ENCODE measurements at regions not wholly inside any gene's neighbourhood (a gene's known extent, or its start where the extent isn't known, plus 50 kb on each side); places are given as distances from the start of the nearest gene placed in this dataset.

GRCh38 chr2:151052850-151053660 lies 208.6 kb downstream of the RBM43 start:
- no peak overlapping the region for H3K4me2 ChIP-seq (ENCODE audit: low read length)
- intact Hi-C loops (cut with micrococcal nuclease) = loop anchor here (5.0 kb wide), 1 partner anchor 1256 kb away; no protein-coding TSS in a partner anchor
- TF ChIP-seq ELF1 (IDR thresholded peaks at IDR 0.05; ENCODE audit: borderline replicate concordance, low read depth) (no peak), FOSL1 (IDR thresholded peaks at IDR 0.05; ENCODE audit: low read depth) (no peak), EGR1 (IDR thresholded peaks at IDR 0.05; ENCODE audit: low read depth) (no peak), ZNF274 (IDR thresholded peaks at IDR 0.05; ENCODE audit: low read depth, low read length) (no peak)

GRCh38 chr2:151051574-151052220 lies 210.0 kb downstream of the RBM43 start:
- Histone ChIP-seq H3K4me2 (ENCODE audit: low read length) (peak overlapping the region; percentile 31), H3K9me3 (ENCODE audit: control insufficient read depth in 1 of 2, insufficient read depth in 1 of 2, low read depth in 1 of 2, low read length in 2 of 2) (no peaks in the 10 kb centered on the region), H3K27me3 (ENCODE audit: insufficient read depth, low read length) (no peaks in the 10 kb centered on the region), H3K9me2 (ENCODE audit: insufficient read depth) (no peaks in the 10 kb centered on the region), H3K4me3 (replicated peaks in 1 of 2; ENCODE audit: low read depth in 1 of 2, low read length in 2 of 2) (no peak overlapping the region), H3K4me1 (ENCODE audit: control insufficient read depth in 1 of 2, insufficient read depth in 2 of 2, low read length in 2 of 2) (no peaks in the 10 kb centered on the region), H4K20me1 (ENCODE audit: insufficient read depth) (no peaks in the 10 kb centered on the region), H3K27ac (ENCODE audit: low read depth, low read length) (no peak overlapping the region), H3K79me2 (ENCODE audit: insufficient read depth, low read length) (no peaks in the 10 kb centered on the region), H2AFZ (ENCODE audit: low read depth, low read length, poor library complexity, severe bottlenecking) (peak overlapping the region; percentile 56), H3K9ac (ENCODE audit: low read length) (no peak overlapping the region), H3K36me3 (ENCODE audit: control insufficient read depth in 1 of 2, insufficient read depth in 2 of 2, low read length in 2 of 2) (no peaks in the 10 kb centered on the region)
- RAD21 ChIA-PET (ENCODE audit: low non-redundant PET in 1 of 2, low total read pairs in 2 of 2, uncharacterized antibody in 2 of 2, unreplicated experiment in 2 of 2) = interaction anchor here in 1 of 2 experiments (0.6 kb wide), 1 partner anchor 272 kb away, joined by 3 read pairs; no protein-coding TSS in a partner anchor
- DNase-seq (ENCODE audit: low read depth, low spot score) (peak; percentile 41), ATAC-seq (peak; percentile 84)
- intact Hi-C loops (cut with micrococcal nuclease) = loop anchor here (1.0 to 5.0 kb wide), 3 partner anchors 441 to 1453 kb away; no protein-coding TSS in a partner anchor
- BruUV-seq (replicated peaks) = no TSS peak
- peak; percentile 71 for TF ChIP-seq RAD21 (IDR thresholded peaks at IDR 0.05; ENCODE audit: low read depth)
- no peak for TF ChIP-seq CBX3 (IDR thresholded peaks at IDR 0.05; ENCODE audit: low read depth)
- TF ChIP-seq EGR1 (IDR thresholded peaks at IDR 0.05; ENCODE audit: low read depth) = no peak
- peak; percentile 44 to 90 (median 81); a peak in 5 of 6 replicates for TF ChIP-seq CTCF (IDR thresholded peaks at IDR 0.05 in 2 of 3, conservative IDR thresholded peaks at IDR 0.05 in 1 of 3; ENCODE audit: borderline replicate concordance in 1 of 3, insufficient read depth in 1 of 3, low read depth in 2 of 3, low read length in 2 of 3)
- TF ChIP-seq FOSL1 (IDR thresholded peaks at IDR 0.05; ENCODE audit: low read depth) = no peak
- TF ChIP-seq MAX (IDR thresholded peaks at IDR 0.05) = no peak
- CTCF ChIA-PET = interaction anchor here (0.5 to 3.0 kb wide), 16 partner anchors 11 to 1465 kb away, joined by 3 to 13 read pairs (median 4); no protein-coding TSS in a partner anchor
- POLR2A ChIA-PET = no interaction called here

More at GRCh38 chr2:151052850-151053660, 208.6 kb downstream of the RBM43 start:
- Histone ChIP-seq H3K4me3 (replicated peaks in 1 of 2; ENCODE audit: low read depth in 1 of 2, low read length in 2 of 2) (no peak overlapping the region), H3K27me3 (ENCODE audit: insufficient read depth, low read length) (no peaks in the 10 kb centered on the region), H3K9ac (ENCODE audit: low read length) (no peak overlapping the region), H3K9me2 (ENCODE audit: insufficient read depth) (no peaks in the 10 kb centered on the region), H4K20me1 (ENCODE audit: insufficient read depth) (no peaks in the 10 kb centered on the region), H2AFZ (ENCODE audit: low read depth, low read length, poor library complexity, severe bottlenecking) (no peak overlapping the region), H3K36me3 (ENCODE audit: control insufficient read depth in 1 of 2, insufficient read depth in 2 of 2, low read length in 2 of 2) (no peaks in the 10 kb centered on the region), H3K27ac (ENCODE audit: low read depth, low read length) (no peak overlapping the region), H3K9me3 (ENCODE audit: control insufficient read depth in 1 of 2, insufficient read depth in 1 of 2, low read depth in 1 of 2, low read length in 2 of 2) (no peaks in the 10 kb centered on the region), H3K4me1 (ENCODE audit: control insufficient read depth in 1 of 2, insufficient read depth in 2 of 2, low read length in 2 of 2) (no peaks in the 10 kb centered on the region), H3K79me2 (ENCODE audit: insufficient read depth, low read length) (no peaks in the 10 kb centered on the region)
- POLR2A ChIA-PET = no interaction called here
- CTCF ChIA-PET = interaction anchor here (1.1 to 3.0 kb wide), 4 partner anchors 26 to 442 kb away, joined by 3 to 13 read pairs (median 4); no protein-coding TSS in a partner anchor
- ATAC-seq (no peak), DNase-seq (ENCODE audit: low read depth, low spot score) (no peak)
- RAD21 ChIA-PET (ENCODE audit: low non-redundant PET in 1 of 2, low total read pairs in 2 of 2, uncharacterized antibody in 2 of 2, unreplicated experiment in 2 of 2) = no interaction called here
- no TSS peak for BruUV-seq (replicated peaks)
